B cell (primary cell): ENCODE measurements at regions not wholly inside any gene's neighbourhood (a gene's known extent, or its start where the extent isn't known, plus 50 kb on each side); places are given as distances from the start of the nearest gene placed in this dataset.

Experiments
- ATAC-seq: fragments of 200-7000 bp; cut with Tn5 transposase; one replicate; pipeline ENCODE4 v1.10.0; 2021; ENCODE audit warnings: low read depth, mild to moderate bottlenecking, moderate number of reproducible peaks, moderate library complexity
- CTCF ChIA-PET: fragments of 350-600 bp; sonication (Branson Sonifier 250); formaldehyde crosslinking; loops from one replicate; lab custom pipeline; 2021; ENCODE audit warnings: antibody characterized with exemption, inconsistent platforms; lab: Charles Lee
- POLR2A ChIA-PET: fragments of 350-600 bp; sonication (Branson Sonifier 250); formaldehyde crosslinking; loops from one replicate; lab custom pipeline; 2021; ENCODE audit warnings: antibody characterized with exemption; lab: Charles Lee
- DNase-seq: peaks from one replicate; pipeline ENCODE4 v3.0.0; 2013
- H2AFZ ChIP-seq: 2 replicates; pipeline ENCODE4 v1.6.1; 2012; ENCODE audit warnings: mild to moderate bottlenecking, low read depth, low read length; ENCODE audit not compliant: insufficient read depth, poor library complexity, severe bottlenecking
- H3K27ac ChIP-seq, 2 donors: 1 replicate in 1 of 2; 2 replicates in 1 of 2; pipeline ENCODE4 v1.5.1; 2012 to 2013; ENCODE audit warnings: low read length in 2 of 2, mild to moderate bottlenecking in 2 of 2, moderate library complexity in 1 of 2
- H3K27me3 ChIP-seq, 4 experiments: fragments of 200-600 bp in 1 of 4; sonication (generic) in 1 of 4; replicated peaks in 1 of 4; 1 replicate in 2 of 4; 2 replicates in 2 of 4; pipeline versions ENCODE4 v1.6.1 to v1.7.0; 2013 to 2016; ENCODE audit warnings: low read length in 3 of 4, mild to moderate bottlenecking in 2 of 4, mixed read lengths in 1 of 4, moderate library complexity in 1 of 4; ENCODE audit not compliant: insufficient read depth in 4 of 4, control insufficient read depth in 3 of 4; ENCODE audit errors: control extremely low read depth in 1 of 4
- H3K36me3 ChIP-seq, 2 experiments: replicated peaks in 1 of 2; 1 replicate in 1 of 2; 2 replicates in 1 of 2; pipeline versions ENCODE4 v1.6.1 to v1.7.1; 2013; ENCODE audit warnings: low read length in 1 of 2; ENCODE audit not compliant: insufficient read depth in 2 of 2, control insufficient read depth in 1 of 2; ENCODE audit errors: control extremely low read depth in 1 of 2, extremely low read depth in 1 of 2
- H3K4me1 ChIP-seq, 2 donors: fragments of 200-600 bp in 1 of 2; sonication (generic) in 1 of 2; 1 replicate in 1 of 2; 2 replicates in 1 of 2; pipeline versions ENCODE4 v1.5.1 to v1.6.1; 2013 to 2017; ENCODE audit warnings: low read length in 2 of 2; ENCODE audit not compliant: control insufficient read depth in 2 of 2, insufficient read depth in 2 of 2
- H3K4me2 ChIP-seq: replicated peaks from 2 replicates; pipeline ENCODE3; 2012; ENCODE audit warnings: mild to moderate bottlenecking, low read depth, low read length; ENCODE audit not compliant: poor library complexity, severe bottlenecking
- H3K4me3 ChIP-seq, 5 experiments: fragments of 200-600 bp in 1 of 5; sonication (generic) in 1 of 5; 1 replicate in 3 of 5; 2 replicates in 2 of 5; pipeline versions ENCODE4 v1.5.1 to v1.7.0; 2011 to 2016; ENCODE audit warnings: low read length in 4 of 5, mild to moderate bottlenecking in 4 of 5, low read depth in 2 of 5, control low read depth in 1 of 5, moderate library complexity in 1 of 5; ENCODE audit not compliant: insufficient read depth in 1 of 5; ENCODE audit errors: control extremely low read depth in 1 of 5, extremely low read depth in 1 of 5
- H3K79me2 ChIP-seq: fragments of 200-600 bp; sonication (generic); one replicate; pipeline ENCODE4 v1.6.0; 2016; ENCODE audit warnings: low read length; ENCODE audit not compliant: control insufficient read depth, insufficient read depth
- H3K9ac ChIP-seq: fragments of 200-600 bp; sonication (generic); 2 replicates; pipeline ENCODE4 v1.6.1; 2017; ENCODE audit warnings: mild to moderate bottlenecking, low read length, moderate library complexity
- H3K9me3 ChIP-seq, 3 donors: one replicate each; pipeline versions ENCODE4 v1.6.1 to v1.7.1; 2013; ENCODE audit warnings: low read length in 2 of 3; ENCODE audit not compliant: control insufficient read depth in 2 of 3, insufficient read depth in 1 of 3; ENCODE audit errors: control extremely low read depth in 1 of 3
- H4K20me1 ChIP-seq: 2 replicates; pipeline ENCODE4 v1.6.0; 2012; ENCODE audit warnings: mild to moderate bottlenecking, low read length; ENCODE audit not compliant: insufficient read depth, control insufficient read depth, poor library complexity, severe bottlenecking
- H3K27ac Mint-ChIP-seq: one replicate; pipeline ENCODE4 v1.8.0; 2021; ENCODE audit warnings: mixed read lengths
- H3K27me3 Mint-ChIP-seq: one replicate; pipeline ENCODE4 v1.8.0; 2021; ENCODE audit warnings: mixed read lengths
- H3K4me1 Mint-ChIP-seq: one replicate; pipeline ENCODE4 v1.8.0; 2021; ENCODE audit warnings: mixed read lengths
- H3K4me3 Mint-ChIP-seq: one replicate; pipeline ENCODE4 v1.8.0; 2021; ENCODE audit warnings: mixed read lengths
- H3K9me3 Mint-ChIP-seq: one replicate; pipeline ENCODE4 v1.8.0; 2022; ENCODE audit warnings: mixed read lengths; ENCODE audit not compliant: insufficient read depth
- CTCF ChIP-seq: fragments of 200-600 bp; IDR thresholded peaks from one replicate; pipeline ENCODE4 v1.8.0; 2022; ENCODE audit warnings: antibody characterized with exemption, mild to moderate bottlenecking
- EZH2 ChIP-seq: IDR thresholded peaks from 2 replicates; pipeline ENCODE4 v1.6.1; 2012; ENCODE audit warnings: borderline replicate concordance, low read depth, mild to moderate bottlenecking, moderate library complexity, low read length; ENCODE audit not compliant: insufficient read depth, poor library complexity, severe bottlenecking
- WGBS: methylation state at CpG from one replicate; pipeline ENCODE4 v1.1.5; 2013; ENCODE audit warnings: missing lambda C conversion rate; ENCODE audit not compliant: insufficient coverage; 5-methylcytosine and 5-hydroxymethylcytosine counted together
- intact Hi-C: fragments of 100-400 bp; cut with micrococcal nuclease; formaldehyde crosslinking; loops from one replicate; pipeline ENCODE4 v1.10.0; 2022

GRCh38 chr7:83870515-83870914 is 221.6 kb upstream of the SEMA3E start:
- H3K27me3 ChIP-seq: no peaks in the 10 kb centered on the region
- Mint-ChIP-seq H3K27me3 (no peaks in the 10 kb centered on the region), H3K4me3 (no peak overlapping the region), H3K9me3 (no peaks in the 10 kb centered on the region), H3K4me1 (no peaks in the 10 kb centered on the region), H3K27ac (no peak overlapping the region)
- ATAC-seq (no peak), DNase-seq (no peak)
- no peak overlapping the region for H3K9ac ChIP-seq
- H3K9me3 ChIP-seq: no peaks in the 10 kb centered on the region
- intact Hi-C loops: no loop called here
- no peak overlapping the region for H3K27ac ChIP-seq
- no peak for TF ChIP-seq EZH2
- no peak for TF ChIP-seq CTCF
- no peaks in the 10 kb centered on the region for H3K79me2 ChIP-seq
- H3K4me2 ChIP-seq: no peak overlapping the region
- no peak overlapping the region for H3K4me3 ChIP-seq
- ChIA-PET CTCF (no interaction called here), POLR2A (no interaction called here)
- no CpG with 5 or more reads among the region's 1 CpG for WGBS
- no peak overlapping the region for H2AFZ ChIP-seq
- H3K4me1 ChIP-seq: no peaks in the 10 kb centered on the region
- H4K20me1 ChIP-seq: no peaks in the 10 kb centered on the region
- no peaks in the 10 kb centered on the region for H3K36me3 ChIP-seq

GRCh38 chr7:83866582-83866981 is 217.6 kb upstream of the SEMA3E start:
- Histone ChIP-seq H3K79me2 (no peaks in the 10 kb centered on the region), H3K4me1 (no peaks in the 10 kb centered on the region), H3K9me3 (no peaks in the 10 kb centered on the region), H3K27ac (no peak overlapping the region), H3K4me3 (no peak overlapping the region), H3K27me3 (no peaks in the 10 kb centered on the region), H2AFZ (no peak overlapping the region), H3K4me2 (no peak overlapping the region), H4K20me1 (no peaks in the 10 kb centered on the region), H3K9ac (no peak overlapping the region), H3K36me3 (no peaks in the 10 kb centered on the region)
- ATAC-seq (no peak), DNase-seq (no peak)
- CTCF ChIA-PET: no interaction called here
- 72% methylated on average over 2 of the region's 2 CpGs for WGBS
- Mint-ChIP-seq H3K27me3 (no peaks in the 10 kb centered on the region), H3K9me3 (no peaks in the 10 kb centered on the region), H3K4me1 (no peaks in the 10 kb centered on the region), H3K4me3 (no peak overlapping the region), H3K27ac (no peak overlapping the region)
- POLR2A ChIA-PET: no interaction called here
- TF ChIP-seq CTCF: no peak
- no peak for TF ChIP-seq EZH2
- intact Hi-C loops: no loop called here
